Spinal cord (tissue), 9 donors: ENCODE measurements at regions not wholly inside any gene's neighbourhood (a gene's known extent, or its start where the extent isn't known, plus 50 kb on each side); places are given as distances from the start of the nearest gene placed in this dataset.

ENCODE experiments used
- DNase-seq, 6 donors: peaks; one replicate each; pipeline versions ENCODE4 v3.0.0 to v3.0.0-alpha.2; 2013 to 2015; ENCODE audit warnings: low spot score in 6 of 6, low read depth in 4 of 6
- H3K27ac ChIP-seq: one replicate; pipeline ENCODE4 v1.5.1; 2013; ENCODE audit warnings: low read depth, low read length, control low read depth
- H3K27me3 ChIP-seq: one replicate; pipeline ENCODE4 v1.6.1; 2013; ENCODE audit warnings: low read length; ENCODE audit not compliant: control insufficient read depth, insufficient read depth
- H3K36me3 ChIP-seq: one replicate; pipeline ENCODE4 v1.6.1; 2013; ENCODE audit warnings: low read length; ENCODE audit not compliant: control insufficient read depth, insufficient read depth
- H3K4me1 ChIP-seq: one replicate; pipeline ENCODE4 v1.6.1; 2013; ENCODE audit warnings: low read length; ENCODE audit not compliant: control insufficient read depth, insufficient read depth
- H3K4me3 ChIP-seq: one replicate; pipeline ENCODE4 v1.5.1; 2013; ENCODE audit warnings: low read depth, low read length, control low read depth
- H3K9me3 ChIP-seq: one replicate; pipeline ENCODE4 v1.6.1; 2013; ENCODE audit warnings: low read length; ENCODE audit not compliant: control insufficient read depth, insufficient read depth
- WGBS: methylation state at CpG from one replicate; pipeline ENCODE4 v1.1.5; 2013; ENCODE audit warnings: missing lambda C conversion rate; ENCODE audit not compliant: insufficient coverage; 5-methylcytosine and 5-hydroxymethylcytosine counted together
- donor health status: healthy.

DNA sequence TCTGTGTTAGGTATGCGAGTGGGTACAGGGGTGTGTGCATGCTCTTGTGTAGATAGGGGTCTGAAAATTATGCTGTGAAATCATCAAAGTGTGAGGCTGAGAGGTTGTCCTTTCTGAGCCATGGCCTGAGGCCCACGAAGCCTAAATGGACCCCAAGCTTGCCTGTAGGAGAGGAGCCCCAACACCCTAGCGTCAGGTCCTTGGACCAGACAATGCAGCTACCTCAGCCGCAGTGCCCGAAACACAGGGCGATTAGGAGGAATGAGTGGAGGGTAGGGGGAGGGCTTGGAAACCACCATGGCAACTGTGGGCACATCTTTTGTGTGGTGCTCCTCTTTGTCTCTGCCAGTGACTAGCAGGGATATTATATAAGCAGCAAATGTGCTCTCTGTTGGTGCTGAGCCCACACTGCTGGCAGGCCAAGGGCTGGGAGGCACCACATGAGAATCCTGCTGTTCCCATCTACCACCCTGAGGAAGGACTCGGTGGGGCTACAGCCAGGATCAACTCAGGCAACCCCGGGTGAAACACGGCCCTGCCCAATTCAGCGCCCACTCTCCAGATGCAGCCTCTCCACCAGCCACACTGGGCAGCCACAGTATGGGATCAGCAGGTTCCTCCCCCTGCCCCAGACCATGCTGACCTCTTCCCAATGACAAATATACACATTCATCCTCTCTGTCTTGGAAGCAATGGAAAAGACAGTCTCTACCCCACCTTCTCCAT, 84.6 kb upstream of the FSTL4 start:
- H3K36me3 ChIP-seq, result no peaks in the 10 kb centered on the region
- peak in 2 of 6 donors; percentile 69 to 78 for DNase-seq
- H3K4me1 ChIP-seq, result peaks cover 19% of the 10 kb centered on the region
- H3K27me3 ChIP-seq, result peaks cover 2% of the 10 kb centered on the region
- no peaks in the 10 kb centered on the region for H3K9me3 ChIP-seq
- 59% methylated on average over 10 of the region's 10 CpGs for WGBS
- no peak overlapping the region for H3K27ac ChIP-seq
- H3K4me3 ChIP-seq, result no peak overlapping the region

DNA sequence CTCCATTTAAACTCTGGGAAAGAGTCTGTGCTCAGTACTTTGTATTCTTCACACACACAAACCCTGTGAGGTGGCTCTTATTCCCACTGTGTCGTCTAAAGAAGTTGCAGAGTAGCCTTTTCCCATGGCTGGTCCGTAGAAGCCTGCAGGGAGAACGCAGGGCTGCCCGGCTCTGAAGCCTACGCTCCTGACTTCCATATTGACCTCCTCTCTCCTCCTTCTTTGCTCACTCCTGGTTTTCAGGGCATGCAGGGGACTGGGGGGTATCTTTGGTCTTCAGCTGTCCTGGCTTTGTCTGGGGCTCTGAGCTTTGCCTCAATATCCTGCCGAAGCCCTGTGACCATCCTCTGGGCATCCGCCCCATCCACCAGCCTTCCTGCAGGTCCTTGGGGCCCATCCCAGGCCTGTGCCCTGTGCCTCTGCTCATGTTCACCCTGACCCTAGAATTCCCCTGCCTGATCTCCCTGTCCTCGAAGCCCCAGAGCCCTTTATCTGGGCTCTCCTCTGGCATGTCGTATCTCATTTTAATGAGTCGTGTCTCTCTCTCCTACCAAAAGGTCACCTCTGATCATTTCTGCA, 83.8 kb upstream of the FSTL4 start:
- H3K27ac ChIP-seq, result no peak overlapping the region
- H3K4me3 ChIP-seq, result no peak overlapping the region
- DNase-seq, result peak in 2 of 6 donors; percentile 16 to 51
- peaks cover 2% of the 10 kb centered on the region for H3K27me3 ChIP-seq
- H3K4me1 ChIP-seq, result peaks cover 19% of the 10 kb centered on the region
- no peaks in the 10 kb centered on the region for H3K9me3 ChIP-seq
- 69% methylated on average over 8 of the region's 10 CpGs for WGBS
- H3K36me3 ChIP-seq, result no peaks in the 10 kb centered on the region

DNA sequence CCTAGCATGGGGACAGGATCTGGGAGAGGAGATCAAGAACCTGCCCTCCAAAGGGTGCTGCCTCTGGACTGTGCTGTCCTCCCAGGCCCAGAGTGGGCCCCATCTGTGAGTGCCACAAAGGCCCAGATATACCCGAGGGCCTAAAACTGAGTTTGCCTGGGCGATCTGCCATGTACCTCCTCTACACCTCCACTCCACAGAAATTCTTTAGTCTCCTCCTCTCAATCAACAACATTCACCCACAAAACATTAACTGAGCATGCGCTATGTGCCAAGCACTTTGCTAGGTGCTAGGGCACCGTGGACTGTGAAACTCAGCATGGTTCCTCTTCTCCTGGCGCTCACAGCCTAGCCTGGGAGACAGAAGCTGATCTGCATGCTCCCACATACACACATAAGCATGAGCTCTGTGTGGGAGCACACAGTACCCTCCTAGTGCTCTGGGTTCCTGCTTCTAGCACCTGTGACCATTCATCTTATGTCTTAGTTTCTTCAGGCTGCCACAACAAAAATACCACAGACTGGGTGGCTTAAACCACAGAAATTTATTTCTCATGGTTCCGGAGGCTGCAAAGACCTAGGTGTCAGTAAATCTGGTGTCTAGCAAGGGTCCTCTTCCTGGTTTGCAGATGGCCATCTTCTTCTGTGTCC, 82.0 kb upstream of the FSTL4 start:
- Histone ChIP-seq H3K27me3 (peaks cover 7% of the 10 kb centered on the region), H3K9me3 (no peaks in the 10 kb centered on the region), H3K36me3 (no peaks in the 10 kb centered on the region), H3K27ac (no peak overlapping the region), H3K4me3 (no peak overlapping the region), H3K4me1 (peaks cover 19% of the 10 kb centered on the region)
- WGBS, result 97% methylated on average over 5 of the region's 6 CpGs
- DNase-seq, result no peak

DNA sequence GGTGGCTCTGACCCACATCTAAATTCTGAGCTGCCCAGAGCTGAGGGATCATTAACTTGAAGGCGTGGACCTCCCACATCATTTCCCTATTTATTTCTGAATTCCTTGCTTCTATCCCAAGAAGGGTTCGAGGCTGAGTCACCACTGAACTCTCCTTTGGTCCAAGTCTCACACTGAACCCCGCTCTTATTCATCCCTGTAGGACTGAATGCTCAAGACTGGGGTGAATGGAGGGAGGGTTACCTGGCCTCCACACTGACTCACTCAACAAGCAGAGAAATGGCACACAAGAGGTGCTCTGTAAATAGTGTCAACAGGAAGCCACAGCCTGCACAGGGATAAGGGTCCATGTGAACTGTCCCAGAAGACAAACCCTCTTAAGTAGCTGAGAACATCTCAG, 79.1 kb upstream of the FSTL4 start:
- no peaks in the 10 kb centered on the region for H3K36me3 ChIP-seq
- H3K27me3 ChIP-seq, result peaks cover 9% of the 10 kb centered on the region
- no peak for DNase-seq
- H3K27ac ChIP-seq, result no peak overlapping the region
- peaks cover 11% of the 10 kb centered on the region for H3K4me1 ChIP-seq
- WGBS, result 89% methylated on average over 1 of the region's 3 CpGs
- H3K9me3 ChIP-seq, result no peaks in the 10 kb centered on the region
- no peak overlapping the region for H3K4me3 ChIP-seq

DNA sequence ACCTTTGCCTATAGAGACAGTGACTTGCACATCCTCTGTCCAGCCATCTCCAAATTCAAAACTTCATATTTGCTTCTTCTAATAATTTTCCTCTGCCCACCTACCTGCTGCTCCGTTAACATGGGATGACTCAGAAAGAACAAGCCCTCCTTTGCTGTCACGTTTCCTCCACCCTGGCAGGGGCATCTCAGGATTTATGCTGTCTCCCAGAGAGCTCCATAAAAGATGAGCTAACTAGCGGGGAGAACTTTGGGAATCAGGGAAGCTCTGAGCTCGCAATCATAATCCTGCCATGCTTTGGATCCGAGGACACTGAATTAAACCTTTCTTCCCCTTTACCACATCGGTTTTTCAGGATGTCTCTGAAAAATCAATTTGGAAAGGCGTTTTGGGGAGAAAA, 78.4 kb upstream of the FSTL4 start:
- Histone ChIP-seq H3K36me3 (no peaks in the 10 kb centered on the region), H3K27me3 (peaks cover 9% of the 10 kb centered on the region), H3K4me3 (no peak overlapping the region), H3K27ac (no peak overlapping the region), H3K4me1 (peaks cover 4% of the 10 kb centered on the region), H3K9me3 (no peaks in the 10 kb centered on the region)
- WGBS, result 48% methylated on average over 3 of the region's 7 CpGs
- no peak for DNase-seq

DNA sequence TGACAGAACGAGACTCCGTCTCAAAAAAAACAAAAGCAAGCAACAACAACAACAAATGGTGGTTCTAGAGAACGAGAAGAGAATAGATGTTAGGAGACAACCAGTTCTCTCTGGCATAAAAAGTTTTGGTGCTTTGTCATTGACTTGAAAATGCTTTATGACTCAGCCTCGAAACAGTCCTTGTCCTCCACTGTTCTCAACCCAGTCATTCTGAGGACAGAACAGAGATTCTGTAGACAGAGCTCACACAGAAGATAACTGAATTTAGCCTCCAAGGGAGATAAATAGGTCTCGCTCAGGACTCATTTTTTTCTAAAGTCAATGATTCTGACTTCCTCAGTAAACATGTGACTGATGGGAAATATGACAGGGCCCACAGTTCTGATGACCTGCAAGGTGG, 76.0 kb upstream of the FSTL4 start:
- no peak for DNase-seq
- Histone ChIP-seq H3K36me3 (no peaks in the 10 kb centered on the region), H3K9me3 (no peaks in the 10 kb centered on the region), H3K4me3 (no peak overlapping the region), H3K27ac (no peak overlapping the region), H3K4me1 (peaks cover 9% of the 10 kb centered on the region), H3K27me3 (peaks cover 9% of the 10 kb centered on the region)
- WGBS, result 77% methylated on average over 2 of the region's 5 CpGs

DNA sequence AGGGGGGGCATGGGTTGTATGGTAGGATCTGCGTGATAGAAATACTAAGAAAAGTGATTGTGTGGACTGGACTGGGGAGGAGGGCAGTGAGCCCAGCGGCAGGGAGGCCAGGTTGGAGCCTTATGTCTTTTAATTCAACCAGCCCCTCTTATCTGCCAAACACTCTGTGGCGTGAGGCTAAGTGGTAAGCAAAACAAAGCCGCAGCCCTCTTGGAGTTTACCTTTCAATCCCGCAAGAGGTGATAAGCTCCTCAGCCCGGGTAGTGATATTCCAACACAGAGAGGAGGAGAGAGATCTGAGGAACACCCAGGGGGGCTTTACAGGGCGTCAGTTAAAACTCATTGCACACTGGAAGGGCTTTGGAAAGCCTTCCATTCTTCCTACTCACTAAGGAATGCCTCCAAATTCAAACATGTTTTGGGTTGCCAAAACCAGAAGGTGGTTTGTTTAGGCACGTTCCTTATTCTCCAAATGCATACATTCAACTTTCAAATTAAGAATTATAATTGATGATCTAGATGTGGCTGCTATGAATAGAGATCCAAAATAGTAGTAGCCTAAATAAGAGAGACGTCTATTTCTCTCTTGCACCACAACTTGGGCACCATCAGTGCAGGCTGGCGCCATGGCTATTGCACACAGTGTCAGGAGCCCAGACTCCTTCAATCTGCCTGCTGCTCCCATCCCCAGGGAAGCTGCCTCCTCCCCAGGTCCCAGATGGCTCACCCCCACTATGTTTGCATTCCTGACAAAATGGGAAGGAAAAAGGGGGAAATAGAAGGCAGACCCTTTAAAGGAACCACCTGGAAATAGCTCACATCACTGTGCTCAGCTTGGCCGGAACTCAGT, 75.1 kb upstream of the FSTL4 start:
- no peaks in the 10 kb centered on the region for H3K9me3 ChIP-seq
- H3K4me1 ChIP-seq, result peaks cover 9% of the 10 kb centered on the region
- peak in 1 of 6 donors; percentile 50 for DNase-seq
- H3K27ac ChIP-seq, result no peak overlapping the region
- WGBS, result 67% methylated on average over 6 of the region's 11 CpGs
- no peak overlapping the region for H3K4me3 ChIP-seq
- no peaks in the 10 kb centered on the region for H3K36me3 ChIP-seq
- H3K27me3 ChIP-seq, result peaks cover 9% of the 10 kb centered on the region

DNA sequence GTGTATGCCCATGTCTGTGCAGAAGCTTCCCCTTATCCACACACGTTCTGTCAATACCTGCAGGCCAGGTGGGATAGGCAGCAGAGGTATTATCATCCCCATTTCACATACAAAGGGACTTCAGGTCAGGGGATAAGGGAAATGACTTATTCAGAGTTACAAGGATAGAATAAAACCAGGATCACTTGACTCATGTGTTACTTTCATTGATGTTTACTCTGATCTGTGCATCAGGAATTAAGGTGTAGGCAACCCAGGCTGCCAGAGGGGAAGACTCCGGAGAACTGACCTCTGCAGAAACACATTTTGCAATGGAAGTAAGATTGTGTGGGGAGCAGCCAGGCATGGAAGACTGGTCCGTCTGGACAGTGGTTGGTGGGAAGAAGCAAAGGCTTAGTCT, 74.2 kb upstream of the FSTL4 start:
- H3K4me1 ChIP-seq, result peaks cover 9% of the 10 kb centered on the region
- peaks cover 9% of the 10 kb centered on the region for H3K27me3 ChIP-seq
- H3K27ac ChIP-seq, result no peak overlapping the region
- 100% methylated on average over 2 of the region's 3 CpGs for WGBS
- DNase-seq, result no peak
- no peaks in the 10 kb centered on the region for H3K9me3 ChIP-seq
- H3K4me3 ChIP-seq, result no peak overlapping the region
- no peaks in the 10 kb centered on the region for H3K36me3 ChIP-seq

DNA sequence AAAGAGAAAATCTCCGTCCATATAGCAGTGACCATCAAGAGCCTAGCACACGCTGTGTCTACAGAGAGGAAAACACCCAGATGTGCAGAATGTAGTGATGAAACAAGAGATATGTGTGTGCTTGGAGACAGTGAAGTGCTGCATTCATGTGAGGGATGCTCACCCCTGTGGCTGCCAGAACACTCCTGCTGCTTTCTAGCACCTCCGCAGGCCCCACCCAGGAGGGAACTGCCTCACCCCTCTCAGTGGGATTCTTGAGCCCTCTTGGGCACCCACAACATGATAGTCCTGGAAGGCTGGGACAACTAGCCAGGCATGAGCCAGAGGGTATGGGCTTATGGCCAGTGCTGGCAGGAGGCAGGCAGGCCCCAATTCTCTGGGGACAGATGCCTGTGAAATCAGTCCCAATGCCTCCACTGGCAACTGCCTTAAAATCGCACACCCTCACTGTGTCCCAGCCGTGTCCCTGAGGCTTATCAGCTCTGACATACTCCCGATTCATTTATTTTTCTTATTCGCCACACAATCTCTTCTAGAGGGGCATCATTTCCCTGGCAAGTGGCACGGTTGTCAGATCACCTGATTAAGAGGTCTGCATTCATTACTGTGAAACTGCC, 73.2 kb upstream of the FSTL4 start:
- H3K9me3 ChIP-seq, result no peaks in the 10 kb centered on the region
- H3K36me3 ChIP-seq, result no peaks in the 10 kb centered on the region
- DNase-seq, result peak in 2 of 6 donors; percentile 46 to 51
- H3K4me1 ChIP-seq, result peaks cover 9% of the 10 kb centered on the region
- H3K27ac ChIP-seq, result no peak overlapping the region
- H3K4me3 ChIP-seq, result no peak overlapping the region
- peaks cover 9% of the 10 kb centered on the region for H3K27me3 ChIP-seq
- 50% methylated on average over 8 of the region's 8 CpGs for WGBS
